ENCODE measurements at regions not wholly inside any gene's neighbourhood (a gene's known extent, or its start where the extent isn't known, plus 50 kb on each side); places are given as distances from the start of the nearest gene placed in this dataset.

GRCh38 chr3:72496051-72496670 lies 352.1 kb downstream of the SHQ1 start:
- TF ChIP-seq POLR2A (IDR thresholded peaks at IDR 0.05; ENCODE audit: extremely low read depth, insufficient read length) (no peak), CTCF (IDR thresholded peaks at IDR 0.05; ENCODE audit: low read depth, low read length) (no peak), MAX (IDR thresholded peaks at IDR 0.05; ENCODE audit: low read depth, low read length) (no peak)
